ENCODE measurements at regions not wholly inside any gene's neighbourhood (a gene's known extent, or its start where the extent isn't known, plus 50 kb on each side); places are given as distances from the start of the nearest gene placed in this dataset.

GRCh38 chr13:60758637-60759036, 361.6 kb downstream of the TDRD3 start:
- no peak for DNase-seq

- no peak for DNase-seq
Observed at GRCh38 chr13:60757501-60758215, 360.6 kb downstream of the TDRD3 start.

GRCh38 chr13:60756306-60756705, 359.3 kb downstream of the TDRD3 start:
- DNase-seq: no peak

DNA sequence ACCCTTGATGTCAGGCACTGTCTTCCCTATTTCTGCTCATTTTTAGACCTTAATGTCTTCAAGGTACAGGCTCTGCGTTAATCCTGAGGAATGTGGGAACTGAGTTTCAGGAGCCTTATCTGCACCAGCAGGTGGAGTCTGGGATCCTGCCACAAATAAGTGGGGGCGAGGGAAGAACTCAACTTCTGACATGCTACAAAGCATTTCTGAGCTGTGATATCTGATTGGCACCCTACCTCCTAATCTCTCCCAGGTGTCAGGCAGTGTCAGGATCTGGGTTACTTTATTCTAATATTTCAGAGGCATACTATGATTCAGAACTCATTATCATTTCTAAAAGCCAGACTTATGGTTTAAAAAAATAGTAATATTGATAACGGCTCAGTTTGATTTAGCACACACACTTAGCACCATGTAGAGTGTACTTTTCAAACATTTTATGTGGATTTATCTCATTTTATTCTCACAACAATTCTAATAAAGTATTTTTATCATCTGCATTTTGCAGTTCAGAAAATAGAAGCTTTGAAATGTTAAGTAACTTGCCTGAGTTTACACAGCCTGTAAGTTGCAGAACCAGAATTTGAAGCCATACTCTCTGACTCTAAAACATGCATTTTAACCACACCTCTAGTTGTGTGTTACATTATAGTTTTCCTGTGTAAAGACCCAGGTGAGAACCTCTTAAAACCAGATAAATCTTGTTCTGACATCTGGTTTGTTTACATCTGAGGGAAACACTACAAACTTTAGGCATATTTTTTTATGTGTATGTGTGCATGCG, 358.6 kb downstream of the TDRD3 start:
- DNase-seq: no peak

- no peak for DNase-seq
Observed at GRCh38 chr13:60754211-60755090, 357.4 kb downstream of the TDRD3 start.

GRCh38 chr13:60753641-60754040, 356.6 kb downstream of the TDRD3 start:
- no peak for DNase-seq

DNA sequence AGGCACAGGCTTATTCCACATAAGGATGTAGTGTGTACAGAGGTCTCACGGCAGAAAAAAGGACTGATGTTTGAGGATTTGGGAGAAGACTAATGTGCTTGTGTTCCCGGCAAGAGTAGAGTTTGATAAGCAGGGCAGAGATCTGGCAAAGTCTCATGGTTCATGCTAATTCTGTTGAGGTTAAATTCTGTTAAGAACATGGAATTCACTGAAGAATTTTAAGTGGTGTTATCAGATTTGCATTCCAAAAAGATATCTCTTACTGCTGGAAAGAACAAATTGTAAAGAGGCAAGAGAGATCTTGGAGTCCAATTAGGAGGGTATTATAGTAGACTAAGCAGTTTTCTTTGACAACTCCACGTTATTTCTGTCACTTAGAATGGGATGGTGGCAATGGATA, 348.3 kb downstream of the TDRD3 start:
- DNase-seq: no peak

DNA sequence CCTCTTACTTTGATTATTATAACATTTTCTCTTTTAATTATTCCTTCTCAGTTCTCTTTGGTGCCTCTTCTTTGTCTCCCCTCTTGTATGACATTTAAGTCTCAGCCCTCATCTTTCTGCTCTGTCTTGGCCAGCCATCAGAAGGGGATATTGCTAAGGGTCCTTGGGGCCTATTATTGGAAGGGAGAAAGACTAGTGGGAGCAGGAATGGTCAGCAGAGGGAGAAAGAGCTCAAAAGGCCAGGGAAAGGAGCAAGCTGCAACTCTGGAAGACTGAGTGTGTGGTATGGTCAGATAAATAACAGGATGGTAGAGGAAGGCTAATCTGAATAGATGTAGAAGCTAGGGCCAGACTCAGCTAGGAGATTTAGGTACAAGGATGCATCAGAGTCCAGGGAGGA, 336.9 kb downstream of the TDRD3 start:
- DNase-seq: no peak

DNA sequence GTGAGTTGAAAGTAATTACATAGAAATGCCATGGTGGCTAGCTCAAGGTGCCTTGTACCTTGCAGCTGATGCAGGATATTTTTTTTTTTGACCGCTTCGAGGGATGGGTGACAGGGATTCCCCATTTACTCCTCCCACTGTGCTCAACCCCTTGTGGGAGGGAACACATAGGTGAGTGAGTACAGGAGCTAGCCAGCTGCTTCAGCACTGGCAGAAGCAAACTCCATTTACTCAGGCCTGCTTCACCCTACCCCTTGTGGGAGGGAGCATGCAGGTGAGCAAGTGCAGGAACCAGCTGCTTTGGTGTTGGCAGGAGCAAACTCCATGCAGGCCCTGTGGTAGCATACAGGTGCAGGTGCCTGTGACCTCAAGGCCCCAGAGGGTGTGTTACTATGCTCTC, 330.1 kb downstream of the TDRD3 start:
- no peak for DNase-seq

DNA sequence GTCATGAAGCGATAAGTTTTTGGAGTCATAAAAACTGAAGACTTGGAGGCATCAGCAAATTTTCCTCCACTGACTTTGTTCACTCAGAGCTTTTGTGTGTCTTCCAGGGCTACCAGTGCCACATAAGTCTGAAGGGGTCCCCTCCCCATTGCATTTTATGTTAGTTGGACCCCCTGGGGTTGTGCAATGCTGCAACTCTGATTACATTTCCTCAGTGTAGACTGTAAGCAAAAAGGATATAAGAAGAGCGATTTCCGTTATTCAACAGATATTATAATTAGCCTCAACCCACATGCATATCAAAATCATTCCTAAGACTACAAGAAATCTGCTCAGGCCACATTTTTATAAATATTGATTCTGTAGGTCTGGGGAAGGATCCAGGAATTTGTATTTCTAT, 324.0 kb downstream of the TDRD3 start:
- DNase-seq: no peak

DNA sequence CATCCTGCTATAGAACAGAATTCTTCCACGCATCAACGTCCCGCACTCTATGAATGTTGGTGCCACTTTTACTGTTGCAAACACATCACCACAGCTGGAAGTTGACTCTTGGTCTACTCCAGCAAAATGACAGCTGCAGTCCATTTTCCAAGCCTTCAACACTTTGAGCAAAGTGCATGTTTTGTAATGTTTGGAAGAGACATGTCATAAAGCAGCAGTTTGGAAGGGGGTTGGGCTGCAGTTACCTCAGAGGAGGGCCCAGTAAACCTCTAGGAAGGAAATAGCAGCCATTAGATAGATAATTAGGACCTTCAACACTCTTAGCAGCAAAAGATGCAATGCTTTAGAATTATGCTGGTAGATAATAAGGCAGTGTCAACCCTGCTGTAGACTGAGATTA, 323.6 kb downstream of the TDRD3 start:
- DNase-seq: no peak

DNA sequence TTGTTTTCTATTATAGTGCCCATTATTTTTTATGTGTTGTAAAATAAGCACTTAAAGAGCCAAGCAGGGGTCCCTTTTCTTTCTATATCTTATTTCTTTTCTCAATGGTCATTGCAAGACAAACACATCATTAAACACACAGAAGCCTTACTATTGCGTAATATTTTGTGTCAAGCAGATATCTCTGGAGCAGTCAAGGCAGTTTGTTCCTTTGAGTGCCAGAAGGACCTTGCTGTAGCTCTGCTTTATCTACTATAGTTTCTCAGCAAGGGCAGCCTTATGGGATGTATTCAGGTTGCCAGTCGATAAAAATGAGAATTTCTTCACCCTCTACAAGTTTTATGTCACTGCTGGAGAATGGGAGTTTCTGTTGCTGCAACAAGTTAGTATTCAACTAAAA, 319.3 kb downstream of the TDRD3 start:
- no peak for DNase-seq

GRCh38 chr13:60707878-60708277, 310.9 kb downstream of the TDRD3 start:
- DNase-seq: no peak

DNA sequence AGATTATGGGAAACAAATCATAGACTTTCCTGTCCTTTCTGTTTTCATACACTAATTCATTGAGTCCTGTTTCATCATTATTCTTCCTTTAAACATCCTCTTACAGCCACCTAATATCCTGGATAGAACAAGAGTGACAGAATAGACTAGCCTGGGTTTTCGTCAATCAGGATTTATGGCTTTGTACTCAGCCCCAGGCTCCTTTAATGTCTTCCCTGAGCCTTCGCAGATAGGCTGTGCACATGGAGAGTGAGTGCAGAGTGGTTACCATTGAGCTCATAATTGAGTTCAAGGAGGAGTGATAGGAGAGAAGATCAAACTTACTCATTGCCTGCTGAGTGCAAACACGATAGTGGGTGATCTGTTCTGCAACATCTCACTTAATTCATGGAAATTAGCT, 304.9 kb downstream of the TDRD3 start:
- no peak for DNase-seq

DNA sequence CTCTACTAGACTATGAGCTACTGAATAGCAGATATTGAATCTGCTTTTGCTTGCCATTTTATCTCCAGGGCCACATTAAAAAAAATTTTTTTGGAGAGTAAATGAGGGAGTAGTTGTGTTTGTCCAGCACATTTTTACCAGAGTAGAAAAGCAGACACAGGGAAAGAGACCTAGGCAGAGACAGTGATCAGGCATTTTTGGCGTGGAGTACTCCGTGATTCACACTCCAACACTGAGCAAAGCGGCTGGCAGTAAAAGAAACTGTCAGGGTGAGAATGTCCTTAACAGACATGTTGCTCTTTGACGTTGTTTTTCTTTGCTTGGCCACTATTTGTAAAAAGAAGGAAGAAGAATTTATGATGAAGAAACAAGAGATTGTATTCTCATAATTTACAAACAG, 304.0 kb downstream of the TDRD3 start:
- DNase-seq: no peak

DNA sequence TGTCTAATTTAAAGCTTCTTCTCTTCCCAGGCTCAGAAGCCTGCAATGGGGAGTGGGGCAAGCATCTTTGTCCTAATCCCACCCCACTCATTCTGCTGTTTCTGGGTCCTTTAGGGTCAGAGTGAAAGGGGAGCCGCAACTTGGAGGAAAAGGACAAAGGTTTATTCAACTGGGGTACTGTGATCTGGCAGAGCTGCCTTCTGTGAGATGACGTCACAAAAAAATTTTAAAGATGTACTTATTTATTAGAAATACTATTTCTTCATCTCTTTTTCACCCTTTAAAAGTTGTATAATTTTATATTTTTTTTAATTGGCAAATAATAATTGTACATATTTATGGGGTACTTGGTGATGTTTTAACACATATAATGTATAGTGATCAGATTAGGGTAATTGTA, 302.6 kb downstream of the TDRD3 start:
- no peak for DNase-seq

DNA sequence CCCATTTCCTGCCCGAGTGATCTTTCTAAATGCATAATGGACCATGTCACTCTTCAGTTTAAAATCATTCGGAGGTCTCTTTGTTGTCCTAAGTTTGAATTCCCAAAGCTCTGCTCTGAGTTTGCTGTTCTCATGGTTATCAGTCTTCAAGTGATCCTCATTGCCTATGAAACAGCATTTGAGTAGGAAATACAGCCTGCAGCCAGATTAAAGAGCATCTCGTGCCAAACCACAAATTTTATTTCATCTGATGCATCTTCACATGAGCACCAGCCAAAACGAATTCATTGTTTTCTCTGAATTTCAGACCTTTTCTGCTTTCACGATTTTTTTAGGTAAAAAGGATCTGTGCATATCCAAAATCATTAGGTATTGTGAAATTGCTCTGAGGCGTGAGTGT, 299.6 kb downstream of the TDRD3 start:
- DNase-seq: no peak

GRCh38 chr13:60691268-60691667, 294.2 kb downstream of the TDRD3 start:
- DNase-seq: no peak

DNA sequence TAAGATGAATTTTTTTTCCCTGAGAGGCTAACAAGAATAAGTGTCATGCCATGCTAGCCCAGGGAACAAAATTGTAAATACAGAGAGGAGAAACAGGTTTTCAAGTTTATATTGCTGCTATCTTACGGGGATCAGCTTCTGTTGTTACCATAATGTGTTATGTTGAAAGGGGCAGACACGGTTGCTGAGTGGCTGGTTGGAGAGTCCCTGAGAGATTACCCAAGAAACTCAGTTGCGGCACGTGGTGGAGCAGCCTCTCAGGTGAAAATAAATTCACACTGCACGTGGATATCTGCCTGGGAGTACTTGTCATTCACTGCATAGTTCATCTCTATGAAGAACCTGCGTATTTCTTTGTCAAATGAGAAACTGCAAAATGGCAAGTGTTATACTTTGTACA, 293.6 kb downstream of the TDRD3 start:
- no peak for DNase-seq

GRCh38 chr13:60689571-60689970, 292.6 kb downstream of the TDRD3 start:
- no peak for DNase-seq

DNA sequence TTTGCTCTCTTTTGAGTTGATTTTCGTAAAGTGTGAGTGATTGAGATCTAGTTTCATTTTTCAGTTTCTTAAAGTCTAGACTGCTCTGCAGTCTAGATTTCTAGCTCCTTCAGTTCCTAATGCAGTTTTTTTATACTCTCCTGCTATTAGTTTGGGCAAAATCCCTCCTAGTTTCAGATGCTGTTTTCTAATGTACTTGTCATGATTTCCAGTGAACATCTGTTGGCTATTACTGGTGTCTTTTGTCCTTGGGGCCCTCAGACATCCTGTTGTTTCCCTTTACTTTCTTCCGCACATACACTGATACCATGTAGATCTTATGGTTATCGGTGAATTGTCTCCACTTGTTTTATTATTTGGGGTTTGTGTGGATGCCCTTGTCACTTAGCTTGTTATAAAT, 292.1 kb downstream of the TDRD3 start:
- no peak for DNase-seq

DNA sequence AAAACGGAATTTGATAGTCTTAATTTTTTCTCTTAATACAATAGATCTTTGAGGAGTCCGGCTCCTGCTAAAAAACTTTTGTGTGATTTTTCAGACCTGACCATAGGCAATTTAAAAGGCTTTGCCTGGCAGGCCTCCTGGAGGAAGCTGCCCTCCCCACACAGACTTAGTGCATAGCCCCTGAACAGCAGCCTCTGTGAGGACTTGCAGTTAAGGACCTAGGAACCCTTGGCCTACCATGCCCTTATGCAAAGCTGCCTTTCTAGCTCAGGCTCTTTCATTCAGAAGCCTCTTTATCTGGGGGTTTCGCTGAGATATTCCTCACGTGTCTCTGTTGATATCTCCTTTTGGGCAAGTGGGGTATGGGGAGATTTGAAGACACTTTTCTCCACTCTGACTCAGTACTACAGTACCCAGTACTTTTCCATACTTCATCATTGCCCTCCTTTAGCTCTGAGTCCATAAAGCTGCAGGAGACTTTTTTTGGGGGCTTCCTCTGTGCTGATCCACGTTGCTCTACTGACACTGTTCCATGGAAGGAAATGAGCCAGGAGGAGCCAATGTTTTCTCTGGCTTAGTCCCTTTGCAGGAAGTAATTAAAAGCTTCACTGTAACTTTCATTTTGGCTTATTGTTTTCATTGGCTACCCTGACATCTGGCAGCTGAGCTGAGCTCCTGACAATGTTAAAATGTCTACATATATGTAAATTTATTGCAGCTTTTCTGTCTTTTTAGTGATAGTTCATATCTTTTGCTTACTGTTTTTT, 283.1 kb downstream of the TDRD3 start:
- DNase-seq: no peak

- no peak for DNase-seq
Observed at GRCh38 chr13:60679131-60679530, 282.1 kb downstream of the TDRD3 start.

All from GDM1 (cell line).